HUES64 (cell line): ENCODE measurements at regions not wholly inside any gene's neighbourhood (a gene's known extent, or its start where the extent isn't known, plus 50 kb on each side); places are given as distances from the start of the nearest gene placed in this dataset.

Experiments used
- H3K27ac ChIP-seq: 2 replicates; pipeline ENCODE4 v1.7.0; 2013; ENCODE audit warnings: low read depth, low read length, inconsistent platforms
- H3K27me3 ChIP-seq: 2 replicates; pipeline ENCODE4 v1.6.1; 2013; ENCODE audit warnings: mild to moderate bottlenecking, low read length; ENCODE audit not compliant: insufficient read depth
- H3K36me3 ChIP-seq: 2 replicates; pipeline ENCODE4 v1.6.1; 2013; ENCODE audit warnings: mild to moderate bottlenecking, low read length; ENCODE audit not compliant: insufficient read depth
- H3K4me1 ChIP-seq: 2 replicates; pipeline ENCODE4 v1.6.1; 2013; ENCODE audit warnings: mild to moderate bottlenecking, low read length, moderate library complexity; ENCODE audit not compliant: insufficient read depth
- H3K4me3 ChIP-seq: 2 replicates; pipeline ENCODE4 v1.5.1; 2013; ENCODE audit warnings: mild to moderate bottlenecking, low read length, moderate library complexity
- H3K9ac ChIP-seq: 2 replicates; pipeline ENCODE4 v1.6.1; 2013; ENCODE audit warnings: mild to moderate bottlenecking, low read depth, low read length
- H3K9me3 ChIP-seq: 2 replicates; pipeline ENCODE4 v1.6.1; 2013; ENCODE audit warnings: low read depth, low read length; ENCODE audit not compliant: insufficient read depth
- WGBS: fragments of 150-250, 120-280 bp; methylation state at CpG from one replicate; pipeline ENCODE4 v1.1.7; 2013; ENCODE audit warnings: missing lambda C conversion rate; 5-methylcytosine and 5-hydroxymethylcytosine counted together

- Histone ChIP-seq H3K4me1 (no peaks in the 10 kb centered on the region), H3K9me3 (no peaks in the 10 kb centered on the region), H3K36me3 (no peaks in the 10 kb centered on the region), H3K9ac (no peak overlapping the region), H3K4me3 (no peak overlapping the region), H3K27me3 (no peaks in the 10 kb centered on the region), H3K27ac (no peak overlapping the region)
- 92% methylated on average over 3 of the region's 3 CpGs for WGBS
Measured at GRCh38 chr2:198347349-198347748, 543.0 kb downstream of the PLCL1 start.

DNA sequence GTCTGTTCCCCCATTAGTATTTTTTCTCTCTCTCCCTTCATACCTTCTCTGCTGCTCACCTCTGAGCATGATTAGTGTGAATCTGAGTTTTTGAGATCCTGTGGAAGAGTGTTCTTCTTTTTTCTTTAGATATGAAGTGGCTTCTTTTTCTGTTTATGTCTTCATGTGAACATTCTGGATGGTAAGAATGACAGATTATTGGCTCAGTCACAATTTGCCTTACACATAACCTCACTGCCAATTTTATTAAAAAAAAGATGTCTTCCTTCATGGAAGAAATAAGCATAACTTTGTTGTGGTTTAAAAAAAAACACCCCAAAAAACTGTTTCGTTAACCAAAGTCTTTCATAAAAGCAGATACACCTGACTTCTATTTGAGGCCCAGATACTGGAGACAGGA lies 539.1 kb downstream of the PLCL1 start:
- Histone ChIP-seq H3K4me3 (no peak overlapping the region), H3K9me3 (no peaks in the 10 kb centered on the region), H3K27me3 (no peaks in the 10 kb centered on the region), H3K4me1 (no peaks in the 10 kb centered on the region), H3K9ac (no peak overlapping the region), H3K27ac (no peak overlapping the region), H3K36me3 (no peaks in the 10 kb centered on the region)
- 89% methylated on average over 1 of the region's 1 CpG for WGBS

DNA sequence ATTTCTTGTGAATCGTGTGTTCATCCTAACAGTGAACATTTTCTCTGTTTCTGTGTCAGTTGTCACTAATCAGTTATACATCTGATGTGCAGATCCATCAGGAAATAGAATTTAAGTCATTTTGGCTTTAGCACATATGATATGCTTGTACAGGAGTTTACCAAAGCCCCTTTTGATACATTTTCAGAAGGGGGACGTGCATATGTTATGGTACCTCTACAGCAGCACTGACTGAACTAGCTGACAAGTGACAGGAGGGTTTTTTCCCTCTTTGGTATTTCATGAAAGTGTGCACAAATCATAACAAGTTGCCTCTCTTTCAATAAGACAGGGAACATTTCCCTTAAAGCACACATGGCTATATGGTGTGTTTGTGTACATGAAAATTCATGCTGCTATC lies 536.5 kb downstream of the PLCL1 start:
- peaks cover 16% of the 10 kb centered on the region for H3K4me1 ChIP-seq
- WGBS, result 90% methylated on average over 2 of the region's 2 CpGs
- H3K9me3 ChIP-seq, result no peaks in the 10 kb centered on the region
- H3K27ac ChIP-seq, result no peak overlapping the region
- H3K36me3 ChIP-seq, result no peaks in the 10 kb centered on the region
- no peak overlapping the region for H3K9ac ChIP-seq
- no peaks in the 10 kb centered on the region for H3K27me3 ChIP-seq
- H3K4me3 ChIP-seq, result no peak overlapping the region

- Histone ChIP-seq H3K27me3 (no peaks in the 10 kb centered on the region), H3K9ac (no peak overlapping the region), H3K27ac (no peak overlapping the region), H3K4me1 (peaks cover 16% of the 10 kb centered on the region), H3K36me3 (no peaks in the 10 kb centered on the region), H3K9me3 (no peaks in the 10 kb centered on the region), H3K4me3 (no peak overlapping the region)
- WGBS, result 98% methylated on average over 5 of the region's 5 CpGs
Measured at GRCh38 chr2:198339116-198339515, 534.7 kb downstream of the PLCL1 start.

DNA sequence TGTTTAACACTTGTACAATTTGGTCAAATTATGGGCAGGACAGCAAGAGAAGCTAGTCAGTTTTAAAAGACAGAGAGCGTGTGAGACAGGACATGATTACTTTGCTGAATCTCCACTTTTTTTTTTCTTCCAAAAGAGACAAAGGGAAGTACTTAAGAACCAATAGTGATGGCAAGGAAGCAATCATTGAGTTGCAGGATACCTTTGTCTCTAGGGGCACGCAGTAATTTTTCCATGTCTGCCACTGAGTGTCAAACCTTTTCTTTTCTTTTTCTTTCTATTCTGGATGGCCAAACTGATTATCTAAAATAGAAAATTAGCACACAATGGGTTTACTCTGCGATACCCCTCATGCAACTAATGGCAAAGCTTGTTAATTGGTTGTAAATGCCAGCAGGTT lies 533.0 kb downstream of the PLCL1 start:
- no peak overlapping the region for H3K4me3 ChIP-seq
- no peak overlapping the region for H3K27ac ChIP-seq
- peaks cover 16% of the 10 kb centered on the region for H3K4me1 ChIP-seq
- H3K27me3 ChIP-seq, result no peaks in the 10 kb centered on the region
- H3K9me3 ChIP-seq, result no peaks in the 10 kb centered on the region
- no peak overlapping the region for H3K9ac ChIP-seq
- H3K36me3 ChIP-seq, result no peaks in the 10 kb centered on the region
- 46% methylated on average over 3 of the region's 3 CpGs for WGBS

GRCh38 chr2:198328454-198328853 lies 524.1 kb downstream of the PLCL1 start:
- no peak overlapping the region for H3K4me3 ChIP-seq
- H3K36me3 ChIP-seq, result no peaks in the 10 kb centered on the region
- no peaks in the 10 kb centered on the region for H3K9me3 ChIP-seq
- no peak overlapping the region for H3K9ac ChIP-seq
- no peak overlapping the region for H3K27ac ChIP-seq
- no peaks in the 10 kb centered on the region for H3K27me3 ChIP-seq
- WGBS, result no CpG with 5 or more reads among the region's 2 CpGs
- H3K4me1 ChIP-seq, result no peaks in the 10 kb centered on the region

DNA sequence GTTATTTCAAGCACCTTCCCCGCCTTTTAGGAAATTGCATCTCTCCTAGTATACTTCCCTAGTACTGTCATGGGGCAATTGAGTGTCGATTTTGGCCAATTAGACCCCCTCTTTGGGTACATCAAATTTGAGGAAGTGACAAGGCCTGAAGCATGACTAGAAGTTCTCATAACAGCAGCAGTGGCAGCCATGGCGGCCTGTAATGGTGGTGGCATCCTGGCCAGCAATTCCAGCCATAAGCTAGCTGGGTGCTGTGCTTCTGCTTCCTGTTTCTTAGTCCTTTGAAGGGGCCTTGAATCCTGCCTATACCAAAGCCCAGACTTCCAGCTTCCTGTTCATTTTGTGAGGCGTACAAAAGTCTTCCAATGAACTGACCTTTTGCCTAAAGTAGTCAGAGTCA lies 523.1 kb downstream of the PLCL1 start:
- Histone ChIP-seq H3K9me3 (no peaks in the 10 kb centered on the region), H3K27ac (no peak overlapping the region), H3K4me1 (no peaks in the 10 kb centered on the region), H3K36me3 (no peaks in the 10 kb centered on the region), H3K9ac (no peak overlapping the region), H3K27me3 (no peaks in the 10 kb centered on the region), H3K4me3 (no peak overlapping the region)
- WGBS, result 96% methylated on average over 4 of the region's 4 CpGs

DNA sequence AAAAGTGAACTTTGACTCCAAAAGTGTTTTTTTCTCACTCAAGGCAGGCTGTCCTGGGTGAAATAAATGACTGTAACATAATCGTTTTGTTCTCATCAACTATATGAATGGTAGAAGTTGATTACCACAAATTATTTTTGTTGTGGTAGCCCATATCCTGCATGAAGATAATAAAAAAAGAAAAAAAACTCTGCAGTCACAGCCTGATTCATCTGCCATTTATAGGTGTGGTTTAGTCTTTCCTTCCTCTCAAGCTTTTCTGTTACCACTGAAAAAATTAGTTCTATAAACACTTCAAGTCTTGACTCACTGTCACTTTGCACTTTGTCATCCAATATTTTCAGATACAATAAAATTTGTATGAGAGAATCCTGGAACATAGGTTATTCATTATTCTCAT lies 522.0 kb downstream of the PLCL1 start:
- no peak overlapping the region for H3K4me3 ChIP-seq
- no peaks in the 10 kb centered on the region for H3K9me3 ChIP-seq
- H3K27me3 ChIP-seq, result no peaks in the 10 kb centered on the region
- no peak overlapping the region for H3K27ac ChIP-seq
- H3K9ac ChIP-seq, result no peak overlapping the region
- no peaks in the 10 kb centered on the region for H3K36me3 ChIP-seq
- no CpG with 5 or more reads among the region's 1 CpG for WGBS
- H3K4me1 ChIP-seq, result no peaks in the 10 kb centered on the region

- H3K27ac ChIP-seq, result no peak overlapping the region
- no peak overlapping the region for H3K4me3 ChIP-seq
- WGBS, result 97% methylated on average over 2 of the region's 2 CpGs
- H3K9ac ChIP-seq, result no peak overlapping the region
- no peaks in the 10 kb centered on the region for H3K36me3 ChIP-seq
- H3K27me3 ChIP-seq, result no peaks in the 10 kb centered on the region
- H3K4me1 ChIP-seq, result no peaks in the 10 kb centered on the region
- H3K9me3 ChIP-seq, result no peaks in the 10 kb centered on the region
Measured at GRCh38 chr2:198325359-198325758, 521.0 kb downstream of the PLCL1 start.

DNA sequence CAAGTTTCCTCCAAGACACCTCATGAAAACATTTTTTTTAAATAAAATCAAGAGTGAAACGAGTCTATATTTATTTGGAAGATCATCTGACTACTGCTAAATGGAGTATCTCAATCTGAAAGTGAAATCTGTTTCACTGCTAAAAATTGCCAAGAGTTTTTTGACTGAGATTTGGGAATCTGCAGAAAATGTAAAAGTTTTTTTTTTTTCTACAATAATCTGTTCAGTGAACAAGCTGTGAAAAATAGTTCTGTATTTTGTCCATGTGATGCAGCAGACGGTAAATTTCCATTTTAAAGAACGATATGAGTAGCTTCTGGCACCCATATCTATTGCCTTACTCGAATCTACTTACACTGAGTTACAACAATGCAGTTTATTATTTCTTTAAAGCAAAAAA lies 519.7 kb downstream of the PLCL1 start:
- H3K4me3 ChIP-seq, result no peak overlapping the region
- 94% methylated on average over 4 of the region's 4 CpGs for WGBS
- no peaks in the 10 kb centered on the region for H3K27me3 ChIP-seq
- H3K9me3 ChIP-seq, result no peaks in the 10 kb centered on the region
- no peaks in the 10 kb centered on the region for H3K36me3 ChIP-seq
- no peak overlapping the region for H3K9ac ChIP-seq
- H3K4me1 ChIP-seq, result peaks cover 3% of the 10 kb centered on the region; the same call in 1 of the 2 replicates
- H3K27ac ChIP-seq, result no peak overlapping the region

DNA sequence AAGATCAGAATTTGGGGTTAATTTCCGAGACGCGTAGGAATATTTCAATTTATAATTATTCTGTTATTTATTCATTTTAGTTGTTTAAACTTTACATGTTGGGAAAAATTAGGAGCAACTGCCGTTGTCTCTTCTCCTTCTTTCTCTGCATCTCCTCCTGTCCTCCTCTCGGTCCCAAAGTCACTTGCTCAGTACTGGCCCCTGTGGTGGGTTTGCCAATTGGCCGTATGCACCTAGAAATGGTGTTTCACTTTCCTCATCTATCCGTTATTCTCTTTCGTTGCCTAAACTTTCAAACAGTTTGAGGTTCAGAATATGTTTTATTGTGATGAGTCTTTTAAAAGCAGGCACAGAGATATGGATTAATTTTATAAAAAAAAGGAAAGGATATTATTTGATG lies 517.9 kb downstream of the PLCL1 start:
- Histone ChIP-seq H3K9ac (no peak overlapping the region), H3K4me3 (no peak overlapping the region), H3K36me3 (no peaks in the 10 kb centered on the region), H3K4me1 (peaks cover 10% of the 10 kb centered on the region), H3K27me3 (no peaks in the 10 kb centered on the region), H3K9me3 (no peaks in the 10 kb centered on the region), H3K27ac (no peak overlapping the region)
- 84% methylated on average over 5 of the region's 8 CpGs for WGBS

DNA sequence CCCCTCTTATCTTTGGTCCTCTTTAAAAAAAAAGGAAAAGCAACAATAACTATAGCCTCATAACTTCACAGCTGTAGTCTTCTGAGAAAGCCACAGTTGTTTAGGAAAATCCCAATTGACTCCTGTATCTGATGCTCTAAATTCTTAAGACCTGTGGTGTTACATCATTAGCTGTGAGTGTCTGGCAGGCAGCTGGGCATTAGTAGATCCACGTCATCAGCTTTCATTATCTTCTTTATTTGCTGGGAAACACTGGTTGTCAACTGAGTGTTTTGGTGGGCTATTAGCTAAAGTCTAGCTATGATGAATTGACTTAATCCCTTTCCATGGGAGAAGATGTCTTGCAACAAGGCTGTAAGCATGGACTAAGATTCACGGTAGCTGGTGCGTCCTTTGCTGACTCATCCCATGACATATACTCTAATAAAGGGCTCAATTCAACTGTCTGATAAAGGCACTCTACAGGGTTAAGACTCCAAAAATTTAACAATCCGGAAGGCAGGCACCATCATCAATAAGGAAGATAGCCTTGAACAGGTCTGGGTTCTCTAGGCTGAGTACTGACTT lies 517.2 kb downstream of the PLCL1 start:
- H3K27me3 ChIP-seq, result no peaks in the 10 kb centered on the region
- H3K4me3 ChIP-seq, result no peak overlapping the region
- H3K9me3 ChIP-seq, result no peaks in the 10 kb centered on the region
- no peaks in the 10 kb centered on the region for H3K36me3 ChIP-seq
- H3K9ac ChIP-seq, result no peak overlapping the region
- no peak overlapping the region for H3K27ac ChIP-seq
- peaks cover 10% of the 10 kb centered on the region for H3K4me1 ChIP-seq
- 96% methylated on average over 4 of the region's 4 CpGs for WGBS
